Keratinocyte (primary cell): ENCODE measurements at regions not wholly inside any gene's neighbourhood (a gene's known extent, or its start where the extent isn't known, plus 50 kb on each side); places are given as distances from the start of the nearest gene placed in this dataset.

ENCODE experiments used
- DNase-seq: peaks from one replicate; pipeline ENCODE4 v3.0.0-alpha.2; 2011; ENCODE audit warnings: low read depth, missing footprints, low spot score
- FAIRE-seq: peaks from 2 replicates; lab custom pipeline; 2011; peaks lifted over from hg19 to GRCh38; lab: Jason Lieb, UNC
- H2AFZ ChIP-seq: 2 replicates; pipeline ENCODE4 v1.6.0; 2012; ENCODE audit warnings: low read length, control low read depth, inconsistent platforms; ENCODE audit not compliant: control insufficient read depth
- H3K27ac ChIP-seq: 2 replicates; pipeline ENCODE4 v1.5.1; 2011; ENCODE audit warnings: low read length; ENCODE audit not compliant: control insufficient read depth, insufficient read depth
- H3K27me3 ChIP-seq: 3 replicates; pipeline ENCODE4 v1.6.0; 2011; ENCODE audit warnings: low read length; ENCODE audit not compliant: control insufficient read depth, insufficient read depth; ENCODE audit errors: extremely low read depth
- H3K36me3 ChIP-seq, 2 experiments: 2 replicates in 1 of 2; 3 replicates in 1 of 2; pipeline ENCODE4 v1.5.1; 2011; ENCODE audit warnings: low read length in 2 of 2, mild to moderate bottlenecking in 1 of 2; ENCODE audit not compliant: control insufficient read depth in 2 of 2, insufficient read depth in 2 of 2; ENCODE audit errors: extremely low read depth in 1 of 2
- H3K4me1 ChIP-seq: 3 replicates; pipeline ENCODE4 v1.5.1; 2011; ENCODE audit warnings: low read length; ENCODE audit not compliant: control insufficient read depth, insufficient read depth; ENCODE audit errors: extremely low read depth
- H3K4me2 ChIP-seq: 3 replicates; pipeline ENCODE4 v1.6.0; 2011; ENCODE audit warnings: low read depth, low read length; ENCODE audit not compliant: control insufficient read depth, insufficient read depth; ENCODE audit errors: extremely low read depth
- H3K4me3 ChIP-seq, 3 experiments: fragments of 200-600 bp in 1 of 3; sonication (generic) in 1 of 3; 2 replicates in 2 of 3; 3 replicates in 1 of 3; pipeline ENCODE4 v1.5.1; 2011 to 2016; ENCODE audit warnings: low read length in 3 of 3, mild to moderate bottlenecking in 3 of 3, control low read depth in 2 of 3, inconsistent platforms in 1 of 3, low read depth in 1 of 3, mixed read lengths in 1 of 3, mixed run types in 1 of 3, moderate library complexity in 1 of 3; ENCODE audit not compliant: control insufficient read depth in 2 of 3, insufficient read depth in 2 of 3; ENCODE audit errors: extremely low read depth in 1 of 3
- H3K79me2 ChIP-seq: 2 replicates; pipeline ENCODE4 v1.6.0; 2012; ENCODE audit warnings: low read length; ENCODE audit not compliant: control insufficient read depth, insufficient read depth
- H3K9ac ChIP-seq: 3 replicates; pipeline ENCODE4 v1.6.0; 2011; ENCODE audit warnings: low read length; ENCODE audit not compliant: control insufficient read depth, insufficient read depth; ENCODE audit errors: extremely low read depth
- H3K9me1 ChIP-seq: 3 replicates; pipeline ENCODE4 v1.6.0; 2011; ENCODE audit warnings: low read length; ENCODE audit not compliant: control insufficient read depth, insufficient read depth; ENCODE audit errors: extremely low read depth
- H3K9me3 ChIP-seq: 2 replicates; pipeline ENCODE4 v1.5.1; 2012; ENCODE audit warnings: low read depth, low read length; ENCODE audit not compliant: control insufficient read depth
- H4K20me1 ChIP-seq: 3 replicates; pipeline ENCODE4 v1.6.0; 2011; ENCODE audit warnings: low read length; ENCODE audit not compliant: control insufficient read depth, insufficient read depth; ENCODE audit errors: extremely low read depth
- CTCF ChIP-seq, 3 experiments: IDR thresholded peaks in 1 of 3; conservative IDR thresholded peaks in 1 of 3; optimal IDR thresholded peaks in 1 of 3; 2 replicates in 2 of 3; 3 replicates in 1 of 3; pipeline versions ENCODE3 to v1.5.1; 2011; ENCODE audit warnings: low read length in 3 of 3, mild to moderate bottlenecking in 3 of 3, moderate library complexity in 2 of 3, control low read depth in 1 of 3, inconsistent platforms in 1 of 3; ENCODE audit not compliant: insufficient read depth in 2 of 3; ENCODE audit errors: extremely low read depth in 1 of 3
- EZH2 ChIP-seq: IDR thresholded peaks from one replicate; pipeline ENCODE4 v1.6.1; 2012; ENCODE audit warnings: inconsistent platforms, mild to moderate bottlenecking, low read length, moderate library complexity
- dilution Hi-C: fragments of 300-500 bp; cut with MboI; formaldehyde crosslinking; loops from one replicate; pipeline ENCODE4 v1.7.0; 2020; ENCODE audit warnings: low sequenced_read_pairs; ENCODE audit not compliant: extremely low pct_ligation_motif_present

GRCh38 chr15:36330598-36330997 is 248.8 kb upstream of the CDIN1 start:
- DNase-seq (no peak), FAIRE-seq (no peak)
- H3K36me3 ChIP-seq, result no peaks in the 10 kb centered on the region
- peak overlapping the region; percentile 8 for H2AFZ ChIP-seq
- no peak for TF ChIP-seq EZH2
- TF ChIP-seq CTCF (optimal IDR thresholded peaks at IDR 0.05 in 1 of 3, IDR thresholded peaks at IDR 0.05 in 1 of 3, conservative IDR thresholded peaks at IDR 0.05 in 1 of 3; ENCODE audit: extremely low read depth in 1 of 3, insufficient read depth in 2 of 3, low read length in 3 of 3), result no peak
- no peak overlapping the region for H3K4me2 ChIP-seq
- dilution Hi-C loops, result no loop called here
- H3K27me3 ChIP-seq, result no peaks in the 10 kb centered on the region
- no peaks in the 10 kb centered on the region for H3K79me2 ChIP-seq
- H3K9me3 ChIP-seq, result no peaks in the 10 kb centered on the region
- H3K4me1 ChIP-seq, result peaks cover 8% of the 10 kb centered on the region
- H4K20me1 ChIP-seq, result no peaks in the 10 kb centered on the region
- H3K27ac ChIP-seq, result no peak overlapping the region
- H3K9ac ChIP-seq, result no peak overlapping the region
- no peaks in the 10 kb centered on the region for H3K9me1 ChIP-seq
- H3K4me3 ChIP-seq, result no peak overlapping the region

GRCh38 chr15:36331531-36332275 is 247.7 kb upstream of the CDIN1 start:
- H3K27me3 ChIP-seq, result no peaks in the 10 kb centered on the region
- H3K9me3 ChIP-seq, result no peaks in the 10 kb centered on the region
- DNase-seq (no peak), FAIRE-seq (no peak)
- no peak overlapping the region for H3K27ac ChIP-seq
- H2AFZ ChIP-seq, result peak overlapping the region; percentile 6
- no peaks in the 10 kb centered on the region for H3K36me3 ChIP-seq
- dilution Hi-C loops, result no loop called here
- H3K4me3 ChIP-seq, result no peak overlapping the region
- H3K4me1 ChIP-seq, result peaks cover 8% of the 10 kb centered on the region
- H3K79me2 ChIP-seq, result no peaks in the 10 kb centered on the region
- H3K9me1 ChIP-seq, result no peaks in the 10 kb centered on the region
- H3K4me2 ChIP-seq, result no peak overlapping the region
- H4K20me1 ChIP-seq, result no peaks in the 10 kb centered on the region
- no peak overlapping the region for H3K9ac ChIP-seq
- TF ChIP-seq EZH2, result no peak
- TF ChIP-seq CTCF (optimal IDR thresholded peaks at IDR 0.05 in 1 of 3, IDR thresholded peaks at IDR 0.05 in 1 of 3, conservative IDR thresholded peaks at IDR 0.05 in 1 of 3; ENCODE audit: extremely low read depth in 1 of 3, insufficient read depth in 2 of 3, low read length in 3 of 3), result no peak
